IMR-90 (cell line): ENCODE measurements at regions not wholly inside any gene's neighbourhood (a gene's known extent, or its start where the extent isn't known, plus 50 kb on each side); places are given as distances from the start of the nearest gene placed in this dataset.

Source experiments
- ATAC-seq: fragments of 200-7000 bp; cut with Tn5 transposase; 2 replicates; pipeline ENCODE4 v1.9.1; 2020; ENCODE audit warnings: low read depth, mild to moderate bottlenecking, moderate library complexity
- BruUV-seq: library from RNA; stranded (reverse); fragments of 400-500 nt; replicated peaks from 2 replicates; lab custom pipeline; 2021; lab: Mats Ljungman, UMichigan
- CTCF ChIA-PET: fragments of 300-600 bp; formaldehyde crosslinking; extraction: SDS; loops from one replicate; lab custom pipeline; 2021; ENCODE audit warnings: antibody characterized with exemption; lab: Yijun Ruan, JAX
- POLR2A ChIA-PET: fragments of 300-600 bp; sonication (Branson Sonifier 250); formaldehyde crosslinking; loops from one replicate; lab custom pipeline; 2022; ENCODE audit warnings: antibody characterized with exemption; ENCODE audit not compliant: unreplicated experiment; lab: Charles Lee
- DNase-seq: peaks from one replicate; pipeline ENCODE4 v3.0.0; 2013
- H2AFZ ChIP-seq: replicated peaks from 2 replicates; pipeline ENCODE3; 2013; ENCODE audit warnings: low read length, mild to moderate bottlenecking; ENCODE audit not compliant: poor library complexity
- H2AK5ac ChIP-seq: 2 replicates; pipeline ENCODE4 v1.6.1; 2013; ENCODE audit warnings: low read depth, low read length, inconsistent platforms
- H2AK9ac ChIP-seq: replicated peaks from 2 replicates; pipeline ENCODE3; 2013; ENCODE audit warnings: mild to moderate bottlenecking, low read depth, low read length, moderate library complexity; ENCODE audit not compliant: poor library complexity
- H2BK120ac ChIP-seq: 2 replicates; pipeline ENCODE4 v1.6.1; 2013; ENCODE audit warnings: low read depth, low read length, inconsistent platforms
- H2BK15ac ChIP-seq: 3 replicates; pipeline ENCODE4 v1.6.1; 2013; ENCODE audit warnings: low read depth, low read length, inconsistent platforms
- H2BK20ac ChIP-seq: 2 replicates; pipeline ENCODE4 v1.6.1; 2013; ENCODE audit warnings: low read depth, mild to moderate bottlenecking, inconsistent platforms, low read length, moderate library complexity
- H2BK5ac ChIP-seq: 2 replicates; pipeline ENCODE4 v1.6.1; 2013; ENCODE audit warnings: mild to moderate bottlenecking, low read depth, low read length, inconsistent platforms; ENCODE audit not compliant: poor library complexity, severe bottlenecking
- H3K14ac ChIP-seq: replicated peaks from 2 replicates; pipeline ENCODE4 v1.6.1; 2013; ENCODE audit warnings: low read depth, low read length, inconsistent platforms
- H3K18ac ChIP-seq: 2 replicates; pipeline ENCODE4 v1.6.1; 2013; ENCODE audit warnings: low read depth, low read length, control low read depth
- H3K23ac ChIP-seq: 2 replicates; pipeline ENCODE4 v1.6.1; 2013; ENCODE audit warnings: low read depth, low read length, inconsistent platforms
- H3K27ac ChIP-seq: 2 replicates; pipeline ENCODE4 v1.5.1; 2013; ENCODE audit warnings: mild to moderate bottlenecking, control low read depth, low read length; ENCODE audit not compliant: insufficient read depth
- H3K27me3 ChIP-seq: 2 replicates; pipeline ENCODE4 v1.6.1; 2013; ENCODE audit warnings: low read length; ENCODE audit not compliant: control insufficient read depth, insufficient read depth
- H3K36me3 ChIP-seq: 2 replicates; pipeline ENCODE4 v1.6.1; 2013; ENCODE audit warnings: low read length, mixed read lengths; ENCODE audit not compliant: control insufficient read depth, insufficient read depth
- H3K4ac ChIP-seq: 2 replicates; pipeline ENCODE4 v1.6.1; 2013; ENCODE audit warnings: low read depth, low read length, inconsistent platforms
- H3K4me1 ChIP-seq: 2 replicates; pipeline ENCODE4 v1.6.1; 2013; ENCODE audit warnings: low read length, mixed read lengths; ENCODE audit not compliant: control insufficient read depth, insufficient read depth
- H3K4me2 ChIP-seq: 2 replicates; pipeline ENCODE4 v1.6.1; 2013; ENCODE audit warnings: low read depth, mild to moderate bottlenecking, control low read depth, low read length, moderate library complexity
- H3K4me3 ChIP-seq: 2 replicates; pipeline ENCODE4 v1.5.1; 2013; ENCODE audit warnings: low read depth, mild to moderate bottlenecking, control low read depth, low read length, moderate library complexity; ENCODE audit not compliant: insufficient read depth
- H3K56ac ChIP-seq: 2 replicates; pipeline ENCODE4 v1.6.1; 2013; ENCODE audit warnings: low read length, inconsistent platforms; ENCODE audit not compliant: insufficient read depth; ENCODE audit errors: extremely low read depth
- H3K79me1 ChIP-seq, 2 experiments: 2 replicates each; pipeline ENCODE4 v1.6.1; 2013; ENCODE audit warnings: low read length in 2 of 2, inconsistent platforms in 1 of 2, low read depth in 1 of 2
- H3K9ac ChIP-seq: 2 replicates; pipeline ENCODE4 v1.6.1; 2013; ENCODE audit warnings: low read depth, low read length, control low read depth
- H3K9me1 ChIP-seq: 2 replicates; pipeline ENCODE4 v1.6.1; 2013; ENCODE audit warnings: low read length, inconsistent platforms; ENCODE audit not compliant: insufficient read depth
- H3K9me3 ChIP-seq: 2 replicates; pipeline ENCODE4 v1.6.1; 2013; ENCODE audit warnings: low read length; ENCODE audit not compliant: control insufficient read depth, insufficient read depth
- H4K20me1 ChIP-seq: 2 replicates; pipeline ENCODE4 v1.6.1; 2013; ENCODE audit warnings: low read length, inconsistent platforms; ENCODE audit not compliant: insufficient read depth
- H4K5ac ChIP-seq: 2 replicates; pipeline ENCODE4 v1.6.1; 2013; ENCODE audit warnings: mild to moderate bottlenecking, low read depth, low read length, control low read depth
- H4K8ac ChIP-seq, 2 experiments: 2 replicates each; pipeline ENCODE4 v1.6.1; 2013; ENCODE audit warnings: low read depth in 2 of 2, low read length in 2 of 2, control low read depth in 1 of 2, inconsistent platforms in 1 of 2
- H4K91ac ChIP-seq: 2 replicates; pipeline ENCODE4 v1.6.1; 2013; ENCODE audit warnings: low read depth, low read length, inconsistent platforms; ENCODE audit not compliant: insufficient read depth
- BHLHE40 ChIP-seq: fragments of 150-350 bp; IDR thresholded peaks from 2 replicates; pipeline ENCODE4 v1.6.1; 2016; ENCODE audit warnings: mild to moderate bottlenecking, low read depth, low read length
- CHD1 ChIP-seq: IDR thresholded peaks from 2 replicates; pipeline ENCODE4 v1.6.1; 2012; ENCODE audit warnings: low read depth, low read length, improper control_type of control experiment
- FOS ChIP-seq: fragments of 150-350 bp; IDR thresholded peaks from 2 replicates; pipeline ENCODE4 v1.6.1; 2016; ENCODE audit warnings: low read depth, low read length
- RFX5 ChIP-seq: IDR thresholded peaks from 2 replicates; pipeline ENCODE4 v1.8.0; 2012; ENCODE audit warnings: low read depth, mild to moderate bottlenecking, low read length, moderate library complexity
- WGBS, 2 experiments: methylation state at CpG; one replicate each; pipeline versions ENCODE4 v1.1.5 to v1.1.7; 2013; ENCODE audit warnings: missing lambda C conversion rate in 2 of 2; ENCODE audit not compliant: insufficient read length in 1 of 2; ENCODE audit errors: extremely low coverage in 2 of 2; 5-methylcytosine and 5-hydroxymethylcytosine counted together
- dilution Hi-C: fragments of 300-500 bp; cut with HindIII; formaldehyde crosslinking; loops from one replicate; pipeline ENCODE4 v1.14.3; 2018; ENCODE audit warnings: low sequenced_read_pairs; ENCODE audit not compliant: unreplicated experiment
- in situ Hi-C: fragments of 300-500 bp; cut with MboI; formaldehyde crosslinking; loops from 3 replicates; pipeline ENCODE4 v1.14.3; 2019; ENCODE audit warnings: low sequenced_read_pairs, inconsistent platforms, mixed read lengths
- intact Hi-C: fragments of 100-400 bp; cut with micrococcal nuclease; formaldehyde crosslinking; loops from 2 replicates; pipeline ENCODE4 v1.10.0; 2022

DNA sequence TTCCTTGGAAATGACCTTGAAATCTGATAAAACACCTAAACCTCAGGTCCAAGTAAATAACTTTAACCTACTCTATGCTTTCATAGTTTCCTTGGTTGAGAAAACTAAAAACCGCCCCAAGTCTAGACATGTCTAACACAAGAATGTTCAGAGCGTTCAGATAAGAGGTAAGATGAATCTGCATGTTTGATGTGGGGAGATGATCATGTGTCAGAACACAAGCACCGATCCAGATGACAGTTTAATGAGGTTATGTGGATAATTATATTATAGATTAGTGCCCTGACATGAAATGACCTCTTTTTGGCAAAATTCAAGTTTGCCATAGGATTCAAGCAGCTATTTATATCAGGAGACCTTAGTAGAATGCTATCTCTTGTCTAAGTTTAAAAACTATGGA is 729.8 kb upstream of the SOX11 start:
- Histone ChIP-seq H2BK15ac (no peak overlapping the region), H3K4me3 (no peak overlapping the region), H3K27ac (no peak overlapping the region), H2AK5ac (no peak overlapping the region), H3K79me1 (no peaks in the 10 kb centered on the region), H3K4me1 (no peaks in the 10 kb centered on the region), H2AFZ (no peak overlapping the region), H4K8ac (no peak overlapping the region), H3K9me1 (no peaks in the 10 kb centered on the region), H3K56ac (no peak overlapping the region), H3K14ac (no peak overlapping the region), H4K91ac (no peak overlapping the region), H3K9me3 (peaks cover 12% of the 10 kb centered on the region; the same call in 1 of the 2 replicates), H4K20me1 (no peaks in the 10 kb centered on the region), H2BK20ac (no peak overlapping the region), H3K18ac (no peak overlapping the region), H3K4ac (no peak overlapping the region), H3K23ac (no peak overlapping the region), H2AK9ac (no peak overlapping the region), H2BK120ac (no peak overlapping the region), H2BK5ac (no peak overlapping the region), H3K27me3 (no peaks in the 10 kb centered on the region), H3K36me3 (no peaks in the 10 kb centered on the region), H3K9ac (no peak overlapping the region), H3K4me2 (no peak overlapping the region), H4K5ac (no peak overlapping the region)
- TF ChIP-seq FOS = no peak
- TF ChIP-seq BHLHE40 = no peak
- no peak for TF ChIP-seq RFX5
- TF ChIP-seq CHD1 = no peak
- CTCF ChIA-PET = no interaction called here
- intact Hi-C loops (no loop called here), dilution Hi-C loops (no loop called here), in situ Hi-C loops (no loop called here)
- no peak for DNase-seq
- no CpG with 5 or more reads among the region's 3 CpGs for WGBS, 2 experiments
- no TSS peak for BruUV-seq
- no peak for ATAC-seq
- POLR2A ChIA-PET = no interaction called here
